GM23248 (cell line): ENCODE measurements at regions not wholly inside any gene's neighbourhood (a gene's known extent, or its start where the extent isn't known, plus 50 kb on each side); places are given as distances from the start of the nearest gene placed in this dataset.

Source experiments
- EZH2 ChIP-seq: fragments of 200-600 bp; sonication (generic); IDR thresholded peaks from 2 replicates; pipeline ENCODE4 v1.6.1; 2018; ENCODE audit warnings: antibody characterized with exemption, mild to moderate bottlenecking; ENCODE audit not compliant: insufficient read depth, poor library complexity, severe bottlenecking
- EZH2phosphoT487 ChIP-seq: fragments of 200-600 bp; sonication (generic); IDR thresholded peaks from 2 replicates; pipeline ENCODE4 v1.6.1; 2018; ENCODE audit warnings: antibody characterized with exemption, moderate library complexity, mild to moderate bottlenecking, low read depth; ENCODE audit not compliant: insufficient read depth

DNA sequence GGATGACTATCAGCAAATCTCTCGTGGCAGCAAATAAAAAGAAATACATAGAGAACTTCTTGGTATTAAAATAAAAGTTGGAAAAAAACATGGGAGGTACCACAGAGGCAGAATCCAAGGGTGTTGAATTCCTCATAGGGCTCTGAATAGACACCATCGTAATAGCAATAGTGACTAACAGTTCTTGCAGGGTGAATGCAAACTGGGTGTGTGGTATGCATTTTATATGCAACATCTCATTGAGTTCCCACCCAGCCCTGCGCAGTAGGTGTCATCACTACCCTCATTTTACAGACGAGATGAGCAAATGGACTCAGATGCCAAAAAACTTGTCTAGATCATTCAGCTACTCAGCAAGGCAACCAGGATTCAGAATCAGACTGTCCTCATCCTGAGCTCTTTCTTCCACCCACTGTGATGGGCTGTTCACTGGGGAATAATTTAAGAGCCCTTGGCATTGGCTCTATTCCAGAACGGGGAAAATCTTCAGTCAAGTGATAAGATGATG, 354.6 kb upstream of the CDH11 start:
- TF ChIP-seq EZH2phosphoT487 (no peak), EZH2 (no peak)
